ENCODE measurements at regions not wholly inside any gene's neighbourhood (a gene's known extent, or its start where the extent isn't known, plus 50 kb on each side); places are given as distances from the start of the nearest gene placed in this dataset.
A peak's percentile ranks its signal among the peaks of the same experiment; 100 is the strongest.
"Not testable (repeated sequence)": the region's sequence is repeated elsewhere in the genome, so short reads cannot be mapped to it uniquely, and the experiment has no call there.

DNA sequence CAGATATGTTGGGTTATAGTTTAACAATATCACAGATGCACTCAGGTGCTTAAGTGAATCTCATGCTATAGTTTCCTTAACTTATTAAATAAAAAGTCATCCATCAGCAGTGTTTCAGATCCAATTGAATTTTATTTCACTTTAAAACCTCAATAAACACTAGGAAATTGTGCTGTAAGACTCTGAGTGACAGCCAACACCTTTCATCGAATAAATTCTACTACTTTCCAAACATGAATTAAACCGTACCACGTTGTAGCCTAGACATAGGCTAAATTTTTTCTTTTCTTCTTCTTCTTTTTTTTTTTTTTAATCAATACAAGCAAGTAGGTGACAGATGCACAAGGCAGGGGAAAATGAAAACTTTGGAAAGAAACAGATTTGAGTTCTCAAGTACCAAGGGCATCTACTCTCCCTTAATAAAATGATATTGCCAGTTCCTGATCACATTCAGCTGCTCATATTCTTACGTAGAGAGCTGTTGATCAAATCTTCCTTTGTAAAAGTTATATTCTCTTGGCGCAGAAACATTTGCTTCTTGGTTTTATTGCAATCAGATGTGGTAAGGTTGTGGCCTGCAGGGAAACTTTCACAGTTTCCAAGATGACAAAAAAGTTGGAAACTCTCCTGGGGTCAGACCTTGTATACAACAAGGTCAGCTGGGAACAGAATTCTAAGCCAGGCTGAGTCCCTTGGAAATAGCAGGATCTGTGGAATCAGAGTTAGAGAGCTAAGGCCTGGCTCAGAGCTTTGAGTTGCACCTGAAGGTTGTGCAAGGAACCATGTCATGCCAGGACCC lies 147.7 kb downstream of the CD47 start:
- DNase-seq (ENCODE audit: low read depth in 1 of 2, low spot score in 1 of 2) = no peak

DNA sequence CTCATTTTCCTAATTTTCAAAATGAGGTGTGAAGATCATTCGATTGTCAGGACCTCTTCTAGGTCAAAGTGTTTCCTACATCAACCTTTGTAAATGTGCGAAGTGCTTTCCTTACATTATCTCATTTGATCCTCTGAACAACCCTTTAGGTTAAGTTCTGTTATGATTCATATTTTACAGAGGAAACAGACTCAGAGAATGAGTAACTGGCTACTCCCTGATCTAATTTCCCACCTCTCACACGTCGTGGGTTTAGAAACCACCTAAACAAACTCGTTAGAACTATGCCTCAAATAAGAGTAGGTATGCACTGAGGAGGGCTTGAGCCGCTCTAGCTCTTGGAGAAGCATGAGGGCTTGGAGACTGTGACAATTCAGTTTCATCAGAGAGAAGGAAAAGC lies 148.6 kb downstream of the CD47 start:
- DNase-seq (ENCODE audit: low read depth in 1 of 2, low spot score in 1 of 2) = no peak

DNA sequence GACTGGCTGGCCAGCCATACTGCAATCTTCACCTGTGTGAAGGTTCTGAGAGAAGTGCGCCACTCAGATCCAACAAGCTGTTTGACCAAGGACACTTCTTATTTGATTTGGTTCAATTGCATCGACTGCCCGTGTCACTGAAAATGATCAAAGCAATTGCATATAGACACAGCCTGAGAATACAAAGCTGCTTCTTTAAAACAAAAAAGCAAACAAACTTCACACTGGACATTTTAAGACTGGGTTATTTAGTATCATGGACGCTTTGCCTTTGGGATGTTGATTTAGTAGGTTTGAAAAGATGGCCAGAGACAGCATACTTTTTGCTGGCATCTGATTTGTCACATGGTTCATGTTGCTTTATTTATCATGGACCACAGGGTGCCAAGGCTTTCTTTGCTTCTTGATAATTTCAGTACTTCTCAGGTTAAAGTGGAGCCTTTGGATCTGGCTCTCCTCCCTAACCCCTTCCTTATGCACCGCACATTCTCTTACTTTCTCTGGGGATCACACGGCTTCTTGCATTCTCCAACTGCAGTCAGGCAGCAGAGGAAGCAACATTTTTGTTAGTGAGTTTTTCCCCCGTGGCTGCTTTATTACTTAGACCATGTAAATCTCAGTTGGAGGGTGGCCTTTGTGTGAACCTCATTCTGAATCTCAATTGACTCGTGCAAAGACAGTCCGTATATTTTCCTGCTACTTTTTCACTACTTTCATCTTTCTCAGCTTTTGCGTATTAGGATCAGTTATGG lies 151.0 kb downstream of the CD47 start:
- no peak for DNase-seq (ENCODE audit: low read depth in 1 of 2, low spot score in 1 of 2)

- no peak for DNase-seq (ENCODE audit: low read depth in 1 of 2, low spot score in 1 of 2)
Observed at GRCh38 chr3:107938143-107938542, 152.7 kb downstream of the CD47 start.

DNA sequence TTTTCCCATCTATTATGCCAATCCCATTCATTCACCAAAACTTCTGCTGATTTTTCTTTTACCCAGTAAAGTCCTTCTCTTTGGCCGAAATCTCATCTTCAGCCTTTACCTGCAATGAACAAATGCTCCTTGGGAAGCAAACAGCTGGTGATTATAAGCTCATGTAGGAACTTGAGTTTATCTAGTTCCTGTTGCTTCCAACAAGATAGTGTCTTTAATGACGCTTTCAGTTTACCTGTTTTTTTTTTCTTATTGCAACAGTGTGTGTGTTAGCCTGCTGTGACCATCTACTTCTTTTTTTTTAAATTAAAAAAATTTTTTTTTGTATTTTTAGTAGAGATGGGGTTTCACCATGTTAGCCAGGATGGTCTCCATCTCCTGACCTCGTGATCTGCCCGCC lies 156.0 kb downstream of the CD47 start:
- DNase-seq (ENCODE audit: low read depth in 1 of 2, low spot score in 1 of 2) = no peak

GRCh38 chr3:107933450-107933849 lies 157.4 kb downstream of the CD47 start:
- DNase-seq (ENCODE audit: low read depth in 1 of 2, low spot score in 1 of 2) = no peak

GRCh38 chr3:107931326-107931725 lies 159.5 kb downstream of the CD47 start:
- DNase-seq (ENCODE audit: low read depth in 1 of 2, low spot score in 1 of 2) = no peak

DNA sequence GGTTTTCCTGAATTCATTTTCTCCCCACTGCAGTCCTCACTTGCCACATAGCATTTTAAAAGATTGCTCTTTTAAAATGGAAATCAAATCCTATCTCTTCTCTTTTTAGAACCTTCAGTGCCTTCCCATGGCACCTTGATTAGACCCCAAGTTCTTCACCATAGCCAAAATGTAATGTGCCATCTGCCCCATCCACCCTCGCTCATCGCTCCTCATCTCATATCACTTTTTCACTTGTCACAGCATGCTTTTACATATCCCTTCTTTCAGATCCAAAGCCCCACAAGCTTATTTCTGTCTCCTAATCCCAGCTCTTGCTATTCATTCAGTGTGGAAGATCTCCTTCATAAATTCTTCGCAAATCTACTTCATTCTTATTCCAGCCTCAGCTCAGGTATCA lies 161.7 kb downstream of the CD47 start:
- no peak for DNase-seq (ENCODE audit: low read depth in 1 of 2, low spot score in 1 of 2)

DNA sequence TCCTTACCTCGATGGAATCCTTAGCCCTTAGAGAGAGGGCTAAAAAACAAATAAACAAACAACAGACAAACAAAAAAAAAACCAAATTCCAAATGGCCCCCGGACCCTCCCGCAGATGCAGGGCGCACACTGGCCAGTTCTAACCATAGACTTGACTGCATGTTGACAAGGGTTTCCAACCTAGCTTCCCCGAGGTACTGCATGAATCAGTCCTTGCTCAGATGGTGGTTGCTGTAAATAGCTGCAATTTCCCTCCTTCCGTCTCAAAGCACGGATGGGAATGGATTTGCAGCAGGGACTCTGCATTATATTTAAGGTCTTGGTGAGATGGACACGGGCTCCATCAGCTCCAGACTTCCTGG lies 162.8 kb downstream of the CD47 start:
- DNase-seq (ENCODE audit: low read depth in 1 of 2, low spot score in 1 of 2) = no peak

GRCh38 chr3:107927361-107928083 lies 163.3 kb downstream of the CD47 start:
- peak; percentile 43 to 63 for DNase-seq (ENCODE audit: low read depth in 1 of 2, low spot score in 1 of 2)

DNA sequence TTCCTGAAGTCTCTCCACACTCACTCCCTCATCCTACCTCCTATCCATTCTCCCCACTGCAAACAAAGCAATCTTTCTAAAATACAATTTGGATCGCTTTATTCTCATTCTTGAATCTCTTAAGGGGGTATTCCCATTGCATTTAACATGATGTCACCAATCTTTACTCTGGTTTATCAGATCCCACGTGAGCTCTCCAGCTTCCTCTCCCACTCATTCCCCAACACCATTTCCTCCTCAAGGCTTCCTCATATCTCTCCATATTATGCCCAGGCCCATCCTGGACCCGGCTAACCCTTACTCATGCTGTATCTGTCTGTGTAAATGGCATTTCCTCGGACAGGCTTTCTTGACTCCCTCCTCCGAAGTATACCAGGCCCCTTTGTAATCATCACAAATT lies 165.0 kb downstream of the CD47 start:
- no peak for DNase-seq (ENCODE audit: low read depth in 1 of 2, low spot score in 1 of 2)

- DNase-seq (ENCODE audit: low read depth in 1 of 2, low spot score in 1 of 2) = no peak
Observed at GRCh38 chr3:107921038-107921437, 169.8 kb downstream of the CD47 start.

GRCh38 chr3:107920538-107920937 lies 170.3 kb downstream of the CD47 start:
- DNase-seq (ENCODE audit: low read depth in 1 of 2, low spot score in 1 of 2) = no peak

DNA sequence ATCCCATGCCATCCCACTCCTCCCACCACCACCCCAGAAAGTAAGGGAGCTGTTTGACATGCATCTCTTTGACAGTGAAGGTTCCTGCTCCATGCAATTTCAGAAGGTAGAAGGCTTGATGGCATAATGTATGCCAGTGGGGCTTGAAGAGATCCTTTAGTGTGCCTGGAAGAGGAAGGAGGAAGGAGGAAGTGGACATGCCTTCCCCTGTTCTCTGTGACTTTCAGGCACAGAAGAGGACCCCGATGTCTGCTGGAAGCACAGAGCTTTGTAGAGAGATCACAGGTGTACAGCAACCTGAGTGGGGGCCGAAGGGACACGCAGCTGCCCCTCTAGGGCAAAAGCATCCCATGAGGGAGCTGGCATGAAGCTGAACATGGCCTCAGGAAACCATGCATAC lies 171.6 kb downstream of the CD47 start:
- no peak for DNase-seq (ENCODE audit: low read depth in 1 of 2, low spot score in 1 of 2)

- DNase-seq (ENCODE audit: low read depth in 1 of 2, low spot score in 1 of 2) = no peak
Observed at GRCh38 chr3:107916171-107916570, 174.7 kb downstream of the CD47 start.

DNA sequence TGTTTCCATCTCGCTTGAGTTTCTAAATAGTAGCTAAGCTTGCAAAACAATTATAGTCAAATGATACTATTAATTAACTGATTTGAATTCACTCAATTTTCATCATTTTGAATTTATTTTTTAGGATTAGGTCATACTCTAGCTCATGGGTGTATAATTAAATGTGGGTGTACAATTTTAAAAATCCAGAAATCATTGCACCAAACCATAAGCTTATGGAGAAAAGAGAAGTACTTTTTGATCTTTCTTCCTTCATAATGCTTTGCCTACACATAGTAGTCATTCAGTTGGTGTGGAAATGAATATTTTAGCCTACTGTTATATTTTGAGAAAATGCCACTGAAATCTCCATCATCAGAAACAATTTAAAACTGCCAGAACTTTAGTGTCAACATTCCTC lies 175.1 kb downstream of the CD47 start:
- DNase-seq (ENCODE audit: low read depth in 1 of 2, low spot score in 1 of 2) = no peak

GRCh38 chr3:107913701-107914100 lies 177.1 kb downstream of the CD47 start:
- no peak for DNase-seq (ENCODE audit: low read depth in 1 of 2, low spot score in 1 of 2)

DNA sequence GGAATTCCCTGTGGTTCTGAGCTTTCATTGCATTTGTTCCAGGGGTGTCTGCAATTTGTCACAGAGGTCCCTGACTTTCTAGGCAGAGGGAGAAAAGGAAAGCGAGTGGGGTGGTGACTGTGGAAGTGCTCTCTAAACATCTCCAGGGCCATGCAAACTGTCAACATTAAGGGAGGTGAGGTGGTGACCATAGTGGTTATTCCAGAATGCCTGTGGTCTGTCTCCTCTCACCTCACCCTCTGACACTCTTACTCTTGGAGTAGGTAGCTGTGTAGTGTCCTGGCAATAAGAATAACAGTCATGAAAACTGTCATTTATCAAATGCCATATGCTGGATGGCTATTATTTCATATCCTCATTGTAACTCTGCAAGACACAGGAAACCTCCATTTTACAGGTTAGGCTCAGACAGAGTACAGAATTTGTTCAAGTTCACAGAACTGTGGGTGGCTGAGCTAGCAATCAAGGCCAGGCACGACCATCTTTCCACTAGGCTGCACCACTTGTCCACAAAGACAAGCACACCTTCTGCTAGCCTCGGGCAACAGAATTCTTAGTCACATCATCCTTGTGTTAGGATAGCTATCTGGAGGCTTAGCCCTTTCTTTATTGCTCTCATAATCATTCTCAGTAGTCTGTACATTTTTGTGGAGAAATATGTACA lies 179.4 kb downstream of the CD47 start:
- no peak for DNase-seq (ENCODE audit: low read depth in 1 of 2, low spot score in 1 of 2)

GRCh38 chr3:107910713-107911259 lies 180.0 kb downstream of the CD47 start:
- no peak for DNase-seq (ENCODE audit: low read depth in 1 of 2, low spot score in 1 of 2)

GRCh38 chr3:107909583-107909982 lies 181.2 kb downstream of the CD47 start:
- not testable (repeated sequence) for DNase-seq (ENCODE audit: low read depth in 1 of 2, low spot score in 1 of 2)

- DNase-seq (ENCODE audit: low read depth in 1 of 2, low spot score in 1 of 2) = no peak
Observed at GRCh38 chr3:107907996-107908395, 182.8 kb downstream of the CD47 start.
